GM12878 (cell line): ENCODE measurements at regions not wholly inside any gene's neighbourhood (a gene's known extent, or its start where the extent isn't known, plus 50 kb on each side); places are given as distances from the start of the nearest gene placed in this dataset.

ENCODE experiments used
- ATF2 ChIP-seq: IDR thresholded peaks from 2 replicates; pipeline ENCODE4 v1.6.1; 2012; ENCODE audit warnings: low read length, inconsistent platforms
- BCLAF1 ChIP-seq: fragments of 450-650 bp; IDR thresholded peaks from 2 replicates; pipeline ENCODE4 v1.6.1; 2017; ENCODE audit warnings: antibody characterized with exemption, mild to moderate bottlenecking, moderate library complexity
- CBX5 ChIP-seq: sonication (generic); IDR thresholded peaks from 2 replicates; pipeline ENCODE4 v1.6.1; 2016; ENCODE audit warnings: low read depth, moderate library complexity, mild to moderate bottlenecking, inconsistent platforms
- CTCF ChIP-seq, 3 experiments: IDR thresholded peaks in 2 of 3; conservative IDR thresholded peaks in 1 of 3; 2 replicates each; pipeline ENCODE4 v1.5.1; 2011; ENCODE audit warnings: low read depth in 3 of 3, low read length in 3 of 3, mild to moderate bottlenecking in 3 of 3, control low read depth in 2 of 3, moderate library complexity in 2 of 3, inconsistent platforms in 1 of 3, mixed read lengths in 1 of 3; ENCODE audit not compliant: control insufficient read depth in 2 of 3, insufficient read depth in 1 of 3; ENCODE audit errors: extremely low read depth in 1 of 3
- EZH2 ChIP-seq: IDR thresholded peaks from 2 replicates; pipeline ENCODE4 v1.6.1; 2012; ENCODE audit warnings: low read depth, mild to moderate bottlenecking, control low read depth, inconsistent platforms, low read length, borderline replicate concordance; ENCODE audit not compliant: control insufficient read depth
- FOS ChIP-seq: IDR thresholded peaks from 3 replicates; pipeline ENCODE4 v1.6.1; 2011; ENCODE audit warnings: borderline replicate concordance; ENCODE audit not compliant: insufficient read length; ENCODE audit errors: extremely low read depth
- NBN ChIP-seq: fragments of 450-650 bp; IDR thresholded peaks from 2 replicates; pipeline ENCODE4 v1.6.1; 2016
- POLR2A ChIP-seq: IDR thresholded peaks from 2 replicates; pipeline ENCODE4 v1.6.1; 2011; ENCODE audit warnings: low read depth, mild to moderate bottlenecking, low read length
- POLR2AphosphoS5 ChIP-seq: IDR thresholded peaks from 2 replicates; pipeline ENCODE4 v1.6.1; 2011; ENCODE audit warnings: mild to moderate bottlenecking, low read length, inconsistent platforms
- RCOR1 ChIP-seq: conservative IDR thresholded peaks from 2 replicates; pipeline ENCODE4 v1.6.1; 2012; ENCODE audit warnings: low read depth, low read length, improper control_type of control experiment
- REST ChIP-seq: IDR thresholded peaks from 2 replicates; pipeline ENCODE4 v1.6.1; 2012; ENCODE audit warnings: mild to moderate bottlenecking, low read depth, low read length
- STAT1 ChIP-seq: fragments of 450-650 bp; conservative IDR thresholded peaks from 2 replicates; pipeline ENCODE4 v1.6.1; 2014; ENCODE audit warnings: antibody characterized with exemption, mild to moderate bottlenecking
- USF1 ChIP-seq: IDR thresholded peaks from 2 replicates; pipeline ENCODE4 v1.6.1; 2011; ENCODE audit warnings: borderline replicate concordance, low read depth, mild to moderate bottlenecking, moderate library complexity, mixed read lengths, low read length; ENCODE audit not compliant: insufficient read depth; ENCODE audit errors: extremely low read length
- ZBTB33 ChIP-seq: fragments of 450-650 bp; IDR thresholded peaks from 2 replicates; pipeline ENCODE4 v1.6.1; 2017; ENCODE audit warnings: mild to moderate bottlenecking

GRCh38 chr21:24007592-24007991 lies 1599.7 kb downstream of the MRPL39 start:
- TF ChIP-seq CTCF (IDR thresholded peaks at IDR 0.05 in 2 of 3, conservative IDR thresholded peaks at IDR 0.05 in 1 of 3; ENCODE audit: control insufficient read depth in 2 of 3, extremely low read depth in 1 of 3, insufficient read depth in 1 of 3, low read depth in 3 of 3, low read length in 3 of 3) (no peak), BCLAF1 (no peak), STAT1 (no peak), POLR2AphosphoS5 (no peak), FOS (no peak), RCOR1 (no peak), ZBTB33 (no peak), POLR2A (no peak), NBN (no peak), CBX5 (no peak), EZH2 (no peak), REST (no peak), ATF2 (no peak), USF1 (no peak)
